ENCODE measurements at regions not wholly inside any gene's neighbourhood (a gene's known extent, or its start where the extent isn't known, plus 50 kb on each side); places are given as distances from the start of the nearest gene placed in this dataset.

DNA sequence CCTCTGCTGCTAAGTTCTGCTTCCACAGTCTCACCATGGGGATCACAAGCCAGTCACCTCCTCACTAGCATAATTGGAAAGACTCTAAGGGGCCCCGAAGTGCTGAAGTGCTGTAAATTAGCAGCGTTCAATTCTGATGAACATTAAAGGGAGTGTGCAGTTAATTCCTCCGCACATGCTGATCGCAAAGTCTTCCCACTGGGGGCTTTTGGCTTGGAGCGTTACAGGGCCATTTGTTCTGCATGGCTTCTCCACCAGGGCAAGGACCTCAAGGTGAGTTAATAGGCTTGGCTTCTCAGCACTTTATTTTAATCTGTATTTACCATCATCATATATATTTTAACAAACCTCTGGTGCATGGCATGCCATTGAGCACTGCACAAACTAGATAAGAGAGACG is 216.3 kb upstream of the PARD3B start (continued):
- TF ChIP-seq, protein P1, sequence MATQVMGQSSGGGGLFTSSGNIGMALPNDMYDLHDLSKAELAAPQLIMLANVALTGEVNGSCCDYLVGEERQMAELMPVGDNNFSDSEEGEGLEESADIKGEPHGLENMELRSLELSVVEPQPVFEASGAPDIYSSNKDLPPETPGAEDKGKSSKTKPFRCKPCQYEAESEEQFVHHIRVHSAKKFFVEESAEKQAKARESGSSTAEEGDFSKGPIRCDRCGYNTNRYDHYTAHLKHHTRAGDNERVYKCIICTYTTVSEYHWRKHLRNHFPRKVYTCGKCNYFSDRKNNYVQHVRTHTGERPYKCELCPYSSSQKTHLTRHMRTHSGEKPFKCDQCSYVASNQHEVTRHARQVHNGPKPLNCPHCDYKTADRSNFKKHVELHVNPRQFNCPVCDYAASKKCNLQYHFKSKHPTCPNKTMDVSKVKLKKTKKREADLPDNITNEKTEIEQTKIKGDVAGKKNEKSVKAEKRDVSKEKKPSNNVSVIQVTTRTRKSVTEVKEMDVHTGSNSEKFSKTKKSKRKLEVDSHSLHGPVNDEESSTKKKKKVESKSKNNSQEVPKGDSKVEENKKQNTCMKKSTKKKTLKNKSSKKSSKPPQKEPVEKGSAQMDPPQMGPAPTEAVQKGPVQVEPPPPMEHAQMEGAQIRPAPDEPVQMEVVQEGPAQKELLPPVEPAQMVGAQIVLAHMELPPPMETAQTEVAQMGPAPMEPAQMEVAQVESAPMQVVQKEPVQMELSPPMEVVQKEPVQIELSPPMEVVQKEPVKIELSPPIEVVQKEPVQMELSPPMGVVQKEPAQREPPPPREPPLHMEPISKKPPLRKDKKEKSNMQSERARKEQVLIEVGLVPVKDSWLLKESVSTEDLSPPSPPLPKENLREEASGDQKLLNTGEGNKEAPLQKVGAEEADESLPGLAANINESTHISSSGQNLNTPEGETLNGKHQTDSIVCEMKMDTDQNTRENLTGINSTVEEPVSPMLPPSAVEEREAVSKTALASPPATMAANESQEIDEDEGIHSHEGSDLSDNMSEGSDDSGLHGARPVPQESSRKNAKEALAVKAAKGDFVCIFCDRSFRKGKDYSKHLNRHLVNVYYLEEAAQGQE (IDR thresholded peaks at IDR 0.05; ENCODE audit: unreplicated experiment), result no peak
- TF ChIP-seq, protein P2, sequence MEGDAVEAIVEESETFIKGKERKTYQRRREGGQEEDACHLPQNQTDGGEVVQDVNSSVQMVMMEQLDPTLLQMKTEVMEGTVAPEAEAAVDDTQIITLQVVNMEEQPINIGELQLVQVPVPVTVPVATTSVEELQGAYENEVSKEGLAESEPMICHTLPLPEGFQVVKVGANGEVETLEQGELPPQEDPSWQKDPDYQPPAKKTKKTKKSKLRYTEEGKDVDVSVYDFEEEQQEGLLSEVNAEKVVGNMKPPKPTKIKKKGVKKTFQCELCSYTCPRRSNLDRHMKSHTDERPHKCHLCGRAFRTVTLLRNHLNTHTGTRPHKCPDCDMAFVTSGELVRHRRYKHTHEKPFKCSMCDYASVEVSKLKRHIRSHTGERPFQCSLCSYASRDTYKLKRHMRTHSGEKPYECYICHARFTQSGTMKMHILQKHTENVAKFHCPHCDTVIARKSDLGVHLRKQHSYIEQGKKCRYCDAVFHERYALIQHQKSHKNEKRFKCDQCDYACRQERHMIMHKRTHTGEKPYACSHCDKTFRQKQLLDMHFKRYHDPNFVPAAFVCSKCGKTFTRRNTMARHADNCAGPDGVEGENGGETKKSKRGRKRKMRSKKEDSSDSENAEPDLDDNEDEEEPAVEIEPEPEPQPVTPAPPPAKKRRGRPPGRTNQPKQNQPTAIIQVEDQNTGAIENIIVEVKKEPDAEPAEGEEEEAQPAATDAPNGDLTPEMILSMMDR (conservative IDR thresholded peaks at IDR 0.05; ENCODE audit: low read depth in 2 of 2), result no peak
- no peak for TF ChIP-seq EZH2 (IDR thresholded peaks at IDR 0.05; ENCODE audit: low read depth, unreplicated experiment)
- no peak for TF ChIP-seq EZH2phosphoT487 (IDR thresholded peaks at IDR 0.05; ENCODE audit: unreplicated experiment)
- no peak for TF ChIP-seq ZNF114 (CRISPR knock-in tag; IDR thresholded peaks at IDR 0.05)
- no peak for TF ChIP-seq NANOG (IDR thresholded peaks at IDR 0.05; ENCODE audit: borderline replicate concordance)

DNA sequence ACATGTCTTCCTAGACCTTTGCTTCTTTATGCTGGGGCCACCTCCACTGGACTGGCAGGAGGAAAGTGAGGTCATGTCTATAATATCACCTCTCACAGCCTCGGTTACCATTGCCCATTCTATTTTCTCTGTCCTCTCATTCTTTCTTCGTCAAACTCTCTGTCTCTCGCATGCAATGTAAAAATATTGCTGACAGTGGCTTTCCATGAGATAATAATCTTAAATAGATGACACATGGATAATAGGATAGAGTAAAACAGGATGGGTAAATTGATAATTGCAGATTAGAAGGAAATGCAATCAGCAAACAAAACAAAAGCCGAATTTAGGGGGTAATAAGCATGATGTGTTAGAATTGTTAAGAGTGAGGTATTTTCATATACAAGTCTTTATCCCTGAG is 215.7 kb upstream of the PARD3B start:
- Mint-ChIP-seq H3K4me3 (no peak overlapping the region), H3K4me1 (peaks cover 10% of the 10 kb centered on the region; the same call in 2 of the 3 replicates), H3K36me3 (ENCODE audit: low read depth) (no peaks in the 10 kb centered on the region), H3K27me3 (ENCODE audit: insufficient read depth, low read depth, poor library complexity) (no peaks in the 10 kb centered on the region), H3K9me3 (no peaks in the 10 kb centered on the region), H3K27ac (no peak overlapping the region)
- Histone ChIP-seq H3K36me3 (ENCODE audit: insufficient read depth) (no peaks in the 10 kb centered on the region), H3K4me1 (ENCODE audit: insufficient read depth) (no peaks in the 10 kb centered on the region), H3K27ac (ENCODE audit: low read depth) (no peak overlapping the region), H3K9me2 (ENCODE audit: insufficient read depth) (no peaks in the 10 kb centered on the region), H3K79me2 (replicated peaks; ENCODE audit: insufficient read depth) (no peaks in the 10 kb centered on the region), H2AFZ (no peak overlapping the region), H3F3A (replicated peaks; ENCODE audit: low read depth) (no peaks in the 10 kb centered on the region), H3K27me3 (ENCODE audit: insufficient read depth) (no peaks in the 10 kb centered on the region), H4K20me1 (replicated peaks; ENCODE audit: insufficient read depth) (no peaks in the 10 kb centered on the region), H3K4me3 (no peak overlapping the region), H3K4me2 (no peak overlapping the region)
- TF ChIP-seq EZH2phosphoT487 (IDR thresholded peaks at IDR 0.05; ENCODE audit: unreplicated experiment), result no peak
- TF ChIP-seq, protein P2 (conservative IDR thresholded peaks at IDR 0.05; ENCODE audit: low read depth in 2 of 2), result no peak
- no peak for ATAC-seq
- no peak for DNase-seq (ENCODE audit: low spot score)

Measured in GM23338 (cell line).